ENCODE measurements at regions not wholly inside any gene's neighbourhood (a gene's known extent, or its start where the extent isn't known, plus 50 kb on each side); places are given as distances from the start of the nearest gene placed in this dataset.

DNA sequence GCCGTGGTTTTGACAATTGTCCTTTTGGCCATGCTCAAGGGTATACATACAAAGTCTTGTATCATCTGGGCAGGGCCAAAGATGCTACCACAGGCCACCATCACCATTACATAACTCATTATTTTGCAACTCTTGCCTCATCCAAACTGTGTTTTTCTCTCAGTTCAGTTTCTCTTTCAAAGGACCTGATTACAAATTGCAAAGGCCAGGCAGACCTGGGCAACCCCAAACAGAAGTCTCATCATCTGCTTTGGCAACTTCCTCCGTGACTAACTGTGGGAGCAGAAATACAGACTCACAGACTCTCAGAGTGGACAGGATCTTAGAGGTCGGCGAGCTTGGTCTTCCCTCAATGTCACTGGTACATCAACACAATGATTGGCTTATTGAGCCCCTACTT is 117.8 kb upstream of the NEDD9 start:
- DNase-seq: no peak

DNA sequence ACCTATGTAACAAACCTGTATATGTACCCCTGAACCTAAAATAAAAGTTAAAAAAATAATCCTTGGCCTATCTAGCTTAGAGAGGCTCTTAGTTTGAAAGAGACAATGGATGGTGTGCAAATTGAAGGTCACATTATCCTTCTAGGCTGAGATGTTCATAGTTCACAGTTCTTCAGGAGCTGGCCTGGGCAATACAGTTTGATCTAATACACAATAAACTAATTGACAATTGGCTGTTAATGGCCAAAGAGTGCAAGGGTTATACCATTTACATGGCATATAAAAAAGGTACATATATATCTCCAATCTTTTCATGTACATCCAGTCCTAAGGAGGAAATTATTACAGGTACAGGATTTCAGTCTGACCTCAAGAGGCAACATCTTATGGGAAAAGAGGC is 117.4 kb upstream of the NEDD9 start:
- DNase-seq: no peak

DNA sequence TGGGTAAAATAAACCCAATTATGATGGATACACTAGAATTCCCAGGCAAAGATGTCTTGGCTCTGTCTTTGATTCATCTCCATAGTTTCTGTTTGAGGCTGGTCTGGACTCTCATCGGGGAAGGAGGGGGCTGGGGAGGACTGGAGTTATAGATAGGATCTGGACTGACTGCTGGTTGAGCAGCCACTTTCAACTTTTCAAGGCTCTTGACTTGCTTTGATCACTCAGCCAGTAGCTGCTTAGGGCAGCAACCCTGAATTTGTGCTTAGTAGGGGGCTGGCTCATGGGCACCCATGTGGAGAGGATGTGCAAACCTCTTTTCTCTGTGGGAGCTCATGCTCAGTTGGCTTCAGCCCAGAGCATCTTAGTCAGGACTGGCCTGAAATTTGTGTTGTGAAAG is 114.0 kb upstream of the NEDD9 start:
- DNase-seq: no peak

DNA sequence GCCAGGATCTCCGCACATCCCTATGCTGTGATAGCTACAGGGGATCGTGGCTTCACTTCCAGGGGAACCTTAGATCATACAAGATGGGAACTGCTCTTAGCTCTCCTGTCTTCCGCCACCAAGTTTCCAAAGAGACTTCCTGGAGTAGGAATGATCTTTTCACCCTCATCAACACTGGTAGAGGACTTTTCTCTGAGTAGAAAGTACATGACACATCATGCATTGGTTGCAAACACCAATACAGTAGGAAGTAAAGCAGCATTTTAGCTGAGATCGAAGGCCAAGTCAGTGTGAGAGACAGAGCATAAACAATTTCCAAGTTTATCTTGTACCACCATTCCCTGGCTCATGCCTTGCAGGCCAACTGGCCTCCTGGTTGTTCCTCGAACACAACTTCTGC is 113.1 kb upstream of the NEDD9 start:
- DNase-seq: no peak

DNA sequence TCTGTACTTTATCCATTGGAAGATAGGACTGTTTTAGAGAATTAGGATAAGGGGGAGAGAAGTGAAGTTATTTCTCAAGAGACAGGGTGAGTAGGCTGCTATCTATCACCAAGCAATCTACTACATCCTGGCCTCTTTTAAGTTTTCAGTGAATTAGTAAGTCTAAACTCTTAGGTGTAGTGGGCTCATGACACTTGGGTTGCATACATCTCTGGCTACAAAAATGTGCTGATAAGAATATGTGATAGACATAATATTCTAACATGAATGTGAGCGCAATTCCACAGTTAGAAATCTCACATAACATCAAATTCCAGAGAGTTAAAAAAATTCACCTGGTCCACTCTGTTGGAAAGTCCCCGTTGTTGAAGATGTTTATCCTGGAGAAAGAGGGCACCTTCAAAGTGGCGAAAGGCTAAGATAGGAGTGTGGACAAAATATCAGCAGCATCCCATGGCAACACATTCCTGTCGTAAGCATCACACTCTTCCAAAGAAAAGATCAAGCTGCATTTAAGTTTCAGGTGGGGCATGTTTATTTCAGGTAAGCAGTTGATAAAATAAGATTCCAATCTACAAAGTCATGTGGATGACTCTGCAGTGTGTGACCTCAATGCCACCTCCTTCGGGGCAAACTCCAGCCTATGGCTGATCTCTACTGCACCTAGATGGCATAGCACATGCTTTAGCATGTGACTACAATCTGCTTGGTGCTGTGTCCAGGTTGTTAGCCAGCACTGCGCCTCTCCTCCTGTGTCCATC is 111.7 kb upstream of the NEDD9 start:
- DNase-seq: no peak

DNA sequence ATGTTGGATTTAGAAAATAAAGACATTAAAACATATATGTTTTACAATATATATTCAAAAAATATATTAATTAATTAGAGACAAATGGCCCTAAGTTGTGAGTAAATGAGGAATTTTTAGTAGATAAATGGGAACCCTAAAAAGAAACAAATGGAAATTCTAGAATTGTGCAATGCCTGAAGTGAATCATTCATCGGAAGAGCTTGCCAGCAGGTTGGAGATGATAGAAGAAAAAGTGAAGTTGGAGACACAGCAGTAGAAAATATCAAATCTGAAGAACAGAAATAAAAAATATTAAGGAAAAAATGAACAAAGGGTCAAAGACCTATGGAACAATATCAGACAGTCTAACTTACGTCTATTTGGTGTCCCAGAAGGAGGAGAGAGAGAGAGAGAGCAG is 109.4 kb upstream of the NEDD9 start:
- DNase-seq: no peak

DNA sequence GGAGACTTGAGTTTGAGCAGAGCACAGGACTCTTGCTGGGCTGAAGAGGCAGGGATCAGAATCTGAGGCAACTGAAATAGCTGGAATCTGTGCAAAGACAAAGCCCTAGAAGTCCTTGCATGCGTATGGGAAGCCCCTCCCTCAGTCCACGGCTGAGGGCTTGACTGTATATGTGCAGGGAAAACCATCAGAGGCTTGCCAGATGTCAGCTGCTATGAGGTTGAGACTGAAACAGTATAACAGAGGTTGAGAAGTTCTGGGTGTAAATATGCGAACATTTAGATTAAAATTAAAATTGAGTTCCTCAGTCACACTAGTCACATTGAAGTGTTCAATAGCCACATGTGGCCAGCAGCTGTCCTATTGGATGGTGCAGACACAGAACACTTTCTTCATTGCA is 108.8 kb upstream of the NEDD9 start:
- DNase-seq: no peak

DNA sequence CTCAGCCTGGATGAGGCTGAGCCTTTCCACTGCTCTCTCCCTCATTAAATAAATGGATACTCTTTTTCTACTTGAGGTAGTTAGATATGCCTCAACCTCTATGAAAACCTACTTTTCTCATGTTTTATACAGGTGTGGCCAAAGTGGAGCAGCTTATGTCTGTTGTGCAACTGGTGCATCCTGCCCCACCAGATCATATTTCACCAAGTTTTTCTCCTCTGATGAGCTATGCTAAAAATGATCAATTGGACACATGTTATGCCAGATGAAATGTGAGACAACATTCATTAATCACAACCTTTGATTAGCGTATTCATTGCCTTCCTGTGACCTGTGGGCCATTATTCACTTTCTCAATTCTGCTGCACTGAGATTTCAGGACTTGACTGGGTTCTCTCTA is 106.9 kb upstream of the NEDD9 start:
- DNase-seq: no peak

DNA sequence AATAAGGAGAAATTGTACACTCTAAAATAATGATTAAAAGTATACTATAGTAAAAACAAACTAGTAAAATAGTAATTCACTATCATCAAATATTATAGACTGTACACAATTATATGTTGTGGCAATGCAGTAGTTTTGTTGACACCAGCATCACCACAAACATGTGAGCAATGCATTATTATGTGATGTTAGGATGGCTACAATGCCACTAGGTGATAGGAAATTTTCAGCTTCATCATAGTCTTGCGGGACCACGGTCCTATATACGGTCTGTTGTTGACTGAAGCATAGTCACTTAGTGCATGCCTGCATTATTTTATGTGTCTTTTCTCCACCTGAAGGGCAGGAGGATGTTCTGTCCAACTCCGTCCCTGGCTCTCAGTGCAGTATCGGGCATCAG is 104.8 kb upstream of the NEDD9 start:
- no peak for DNase-seq

DNA sequence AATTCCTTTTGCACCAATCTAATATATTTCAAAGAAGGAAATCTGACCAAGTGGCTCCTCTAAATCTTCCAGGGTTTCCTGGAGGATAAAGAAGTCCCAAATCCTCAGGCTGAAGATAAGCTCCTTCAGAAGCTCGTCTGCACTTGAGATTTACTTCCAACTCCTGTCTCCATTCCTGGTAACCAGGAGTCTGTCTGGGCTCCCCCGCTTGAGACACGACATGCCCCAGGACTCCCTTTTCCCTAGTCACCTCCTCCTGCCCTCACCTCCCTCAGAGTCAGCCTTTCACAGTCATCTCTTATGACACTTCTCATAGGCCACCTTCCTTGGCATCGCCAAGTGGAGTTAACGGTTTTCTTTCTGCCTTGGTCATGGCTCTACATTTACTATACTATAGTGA is 103.4 kb upstream of the NEDD9 start:
- no peak for DNase-seq

DNA sequence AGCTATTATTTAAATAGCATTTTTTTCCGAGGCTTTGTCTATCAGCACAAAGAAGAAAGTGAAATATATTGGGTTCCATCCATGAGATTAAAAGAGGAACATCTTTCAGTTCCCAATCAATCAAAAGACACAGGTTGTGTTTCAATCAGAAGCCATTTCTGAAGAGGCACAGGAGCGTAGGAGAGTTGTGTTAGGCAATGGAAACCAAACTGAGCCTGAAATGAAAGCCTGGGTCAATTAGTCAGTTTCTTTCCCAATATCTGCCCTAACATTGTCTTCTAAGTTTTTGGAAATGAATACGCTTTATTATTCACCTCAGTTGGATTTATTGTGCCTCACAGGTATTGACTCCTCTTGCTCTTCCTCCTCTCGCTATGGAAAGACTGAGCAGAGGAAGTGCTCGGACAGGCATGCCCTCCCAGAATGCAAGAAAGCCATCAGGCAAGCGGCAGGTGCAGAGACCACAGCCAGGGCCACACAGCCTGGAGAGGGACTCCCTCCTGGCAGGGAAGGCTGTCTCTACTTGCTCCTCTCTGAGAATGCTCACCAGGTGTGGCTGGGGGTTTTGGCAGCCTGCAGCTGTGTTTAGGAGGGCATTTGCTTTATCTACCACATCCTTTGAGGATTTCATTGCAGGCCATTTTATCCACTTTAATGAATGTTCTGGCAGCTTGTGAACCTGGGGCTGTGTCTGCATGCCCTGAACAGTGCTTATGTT is 100.8 kb upstream of the NEDD9 start:
- DNase-seq: no peak

DNA sequence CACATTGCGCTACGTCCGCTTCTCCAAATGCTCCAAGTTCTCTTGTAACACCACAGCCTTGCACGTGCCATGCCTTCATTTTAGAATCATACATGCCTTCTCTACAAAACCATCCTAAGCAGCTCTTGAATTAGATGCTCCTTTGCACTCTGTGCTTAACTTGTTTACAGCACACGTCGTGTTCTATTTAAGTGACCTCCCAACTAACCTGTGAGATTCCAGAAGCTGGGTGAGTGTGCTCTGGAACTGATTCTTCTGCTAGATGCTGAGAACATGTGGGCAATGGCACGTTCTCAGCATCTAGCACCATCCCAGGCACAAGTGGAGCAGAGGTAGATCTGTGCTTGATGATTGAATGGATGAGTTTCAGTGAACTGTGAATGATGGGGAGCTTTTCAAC is 100.0 kb upstream of the NEDD9 start:
- DNase-seq: no peak

DNA sequence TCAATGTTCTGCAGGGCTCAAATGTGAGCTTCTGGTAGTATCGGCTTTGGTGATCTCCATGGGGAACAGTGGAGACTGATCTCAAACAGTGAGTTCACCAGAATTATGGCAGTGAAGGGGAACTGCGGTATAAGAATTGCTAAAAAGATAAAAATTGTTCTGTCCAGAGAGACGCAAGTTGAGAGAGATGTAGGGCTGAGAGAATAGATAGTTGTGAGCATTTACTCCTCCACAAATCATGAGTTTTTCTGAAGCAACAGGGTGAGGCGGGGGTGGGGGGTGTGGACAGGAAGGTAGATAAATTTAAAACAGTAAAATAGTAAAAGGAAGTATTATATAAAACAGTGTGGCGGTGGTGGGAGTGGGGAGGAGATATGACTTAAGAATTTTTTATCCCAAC is 98.6 kb upstream of the NEDD9 start:
- DNase-seq: no peak

DNA sequence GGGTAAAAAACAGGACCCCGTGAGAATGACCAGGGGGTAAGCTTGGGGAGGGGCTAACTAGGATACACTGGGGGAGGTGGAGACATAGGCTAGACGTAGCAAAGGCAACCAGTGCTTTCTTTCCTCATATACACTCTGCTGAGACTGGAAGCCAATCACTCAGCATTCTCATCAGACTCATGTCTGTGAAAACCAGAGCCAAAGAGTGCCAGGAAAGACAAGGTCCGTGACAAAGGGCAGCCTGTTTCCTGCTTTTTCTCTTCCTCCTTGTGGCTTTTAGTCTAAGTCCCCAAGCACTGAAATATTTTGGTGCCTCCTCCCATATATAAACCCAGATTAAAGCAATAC is 97.9 kb upstream of the NEDD9 start:
- no peak for DNase-seq

DNA sequence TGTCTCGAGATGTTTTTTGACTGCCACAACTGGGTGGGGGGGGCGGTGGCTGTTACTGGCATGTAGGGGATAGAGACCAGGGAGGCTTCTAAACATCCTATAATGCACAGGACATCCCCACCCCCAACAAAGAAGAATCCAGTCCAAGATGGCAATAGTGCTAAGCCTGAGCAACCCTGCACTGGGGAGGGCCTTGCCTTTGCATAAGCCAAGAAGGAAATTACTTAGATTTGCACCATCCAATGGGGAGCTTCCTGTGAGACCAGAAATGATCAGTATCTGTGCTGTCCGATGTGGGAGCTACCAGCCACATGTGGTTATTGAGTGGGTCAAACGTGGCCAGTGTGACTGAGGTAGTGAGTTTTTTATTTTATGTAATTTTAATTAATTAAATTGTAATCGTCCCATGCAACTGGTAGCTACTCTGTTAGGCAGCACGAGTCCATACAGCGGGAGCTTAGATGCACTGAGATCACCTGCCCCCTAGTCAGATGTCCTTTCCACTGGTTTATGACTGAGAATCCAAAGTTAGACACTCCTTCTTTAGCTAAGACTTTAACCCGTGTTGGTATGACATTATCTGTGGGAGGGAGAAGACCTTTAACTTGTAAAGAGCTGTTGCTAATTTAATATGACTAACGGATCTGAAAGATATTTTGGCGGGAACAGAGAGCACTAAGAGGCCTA is 97.4 kb upstream of the NEDD9 start:
- DNase-seq: no peak

DNA sequence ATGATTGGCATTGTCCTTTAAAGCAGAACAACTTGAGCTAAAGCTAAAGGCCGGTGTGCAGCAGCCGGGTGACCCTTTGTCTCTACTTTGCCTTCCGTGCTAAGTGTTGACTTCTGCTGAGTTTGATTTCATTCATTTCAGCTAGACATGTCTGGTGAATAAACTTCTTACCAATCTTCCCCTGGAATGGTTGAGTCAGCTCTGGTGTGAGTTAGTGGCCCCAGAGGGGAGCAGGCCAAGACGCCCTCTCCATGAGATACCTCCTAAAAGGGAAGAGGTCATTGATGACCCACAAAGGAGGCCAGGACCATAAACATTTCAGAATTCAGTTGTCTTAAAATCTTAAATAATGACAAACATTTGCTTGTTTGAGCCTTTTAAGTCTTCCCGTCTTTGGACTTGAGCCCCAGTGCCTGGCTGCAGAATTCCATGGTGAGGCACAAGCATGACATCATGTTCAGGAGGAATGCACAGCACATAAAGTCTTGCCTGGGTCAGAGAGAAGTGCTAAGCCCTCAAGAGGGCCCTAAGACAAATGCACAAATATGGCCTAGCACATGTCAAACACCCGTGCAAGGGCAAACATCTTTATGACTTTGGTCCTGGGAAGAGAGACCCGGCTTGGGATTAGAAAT is 96.3 kb upstream of the NEDD9 start:
- DNase-seq: no peak

DNA sequence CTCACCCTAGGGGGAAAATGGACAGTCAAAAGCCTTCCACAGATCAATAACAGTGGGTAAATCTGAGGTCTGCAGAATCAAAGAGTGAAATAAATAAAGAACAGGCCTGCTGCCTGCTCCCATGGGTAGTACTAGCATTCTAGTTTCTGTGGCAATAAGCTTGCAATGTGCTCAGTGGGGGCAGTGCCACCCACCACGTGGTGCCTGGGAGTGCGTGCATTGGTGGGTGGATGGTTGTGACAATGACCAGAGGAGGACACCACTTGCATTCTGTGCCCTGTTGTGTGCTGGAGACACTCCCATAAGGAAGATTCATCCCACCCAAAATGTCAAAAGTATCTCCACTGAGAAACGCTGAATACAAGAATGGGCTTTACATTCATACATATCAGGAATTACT is 95.5 kb upstream of the NEDD9 start:
- no peak for DNase-seq

DNA sequence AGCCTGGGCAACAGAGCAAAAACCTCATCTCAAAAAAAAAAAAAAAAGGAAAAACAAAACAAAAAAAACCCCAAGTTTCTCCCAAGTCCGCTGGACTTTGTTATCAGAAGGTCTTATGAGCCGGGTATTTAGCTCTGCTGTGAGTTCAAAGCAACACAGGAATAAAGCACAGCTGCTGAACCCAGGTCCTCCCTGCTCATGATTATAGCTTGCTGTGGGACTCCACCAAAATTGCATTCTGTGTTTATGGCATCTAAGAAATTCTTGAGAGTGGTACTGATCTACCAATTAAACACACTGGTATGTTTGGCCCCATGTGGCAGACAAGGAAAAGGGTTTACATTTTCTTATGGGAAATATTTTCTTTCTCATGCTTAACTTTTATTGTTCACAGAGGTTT is 93.6 kb upstream of the NEDD9 start:
- no peak for DNase-seq

DNA sequence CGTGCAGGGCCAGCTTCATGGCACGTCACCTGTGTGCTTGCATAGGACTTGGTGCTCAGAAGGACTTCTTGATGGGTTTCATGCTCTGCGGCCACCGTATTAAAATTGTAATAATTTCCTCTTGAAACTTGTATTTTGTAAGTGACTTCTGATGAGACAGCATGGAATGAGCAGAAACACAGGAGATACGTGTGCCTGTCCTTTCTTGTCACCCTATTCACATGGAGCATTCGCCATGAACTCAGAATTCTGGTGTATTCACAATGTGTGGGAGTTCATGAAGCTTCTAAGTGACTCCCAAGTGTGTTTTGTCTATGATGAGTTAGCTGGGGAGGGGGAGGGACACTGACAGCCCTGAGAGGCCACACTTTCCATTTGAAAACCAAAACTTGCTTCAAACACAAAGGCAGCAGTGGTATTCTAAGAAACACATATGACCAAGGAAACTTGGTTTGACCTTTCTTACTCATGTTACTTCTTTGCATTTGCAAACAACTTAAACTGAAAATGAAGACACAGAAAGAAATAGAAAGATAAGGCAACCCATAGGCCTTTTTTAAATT is 92.1 kb upstream of the NEDD9 start:
- no peak for DNase-seq

DNA sequence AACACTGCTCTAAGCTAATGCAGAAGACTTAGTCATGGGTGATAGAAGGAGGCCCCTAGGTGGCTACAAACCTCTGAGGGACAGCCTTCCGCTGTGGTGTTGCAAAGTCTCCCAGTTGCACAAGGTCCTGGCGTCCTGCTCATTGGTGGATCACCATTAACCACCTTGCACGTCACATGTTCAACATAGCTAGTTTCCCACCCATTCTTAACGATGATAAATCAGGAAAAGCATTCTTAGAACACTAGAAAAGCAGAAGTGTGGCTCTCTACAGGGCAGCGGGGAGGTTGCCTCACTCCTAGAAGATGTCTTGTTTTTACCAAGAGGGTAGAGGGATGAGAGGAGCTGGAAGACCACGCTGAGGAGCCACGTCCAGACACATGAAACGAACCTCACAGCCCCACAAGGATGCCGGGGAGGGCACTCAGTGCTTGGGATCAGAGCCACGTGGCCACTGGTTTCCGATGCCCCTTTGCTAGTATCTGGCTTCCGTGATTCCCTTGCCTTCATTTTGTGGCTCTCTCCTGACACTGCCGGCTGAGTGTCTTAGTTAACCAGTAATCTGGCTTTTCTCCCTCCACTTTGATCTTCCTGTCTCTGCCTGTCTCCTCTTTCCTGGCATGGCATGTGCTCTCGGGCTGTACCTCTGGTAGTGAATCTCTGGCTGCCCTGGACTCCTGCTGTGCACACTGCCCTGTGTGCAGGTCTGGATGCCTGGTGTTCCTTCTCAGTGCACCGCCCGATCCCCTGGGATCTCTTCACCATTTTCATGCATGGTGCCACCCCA is 91.4 kb upstream of the NEDD9 start:
- no peak for DNase-seq

DNA sequence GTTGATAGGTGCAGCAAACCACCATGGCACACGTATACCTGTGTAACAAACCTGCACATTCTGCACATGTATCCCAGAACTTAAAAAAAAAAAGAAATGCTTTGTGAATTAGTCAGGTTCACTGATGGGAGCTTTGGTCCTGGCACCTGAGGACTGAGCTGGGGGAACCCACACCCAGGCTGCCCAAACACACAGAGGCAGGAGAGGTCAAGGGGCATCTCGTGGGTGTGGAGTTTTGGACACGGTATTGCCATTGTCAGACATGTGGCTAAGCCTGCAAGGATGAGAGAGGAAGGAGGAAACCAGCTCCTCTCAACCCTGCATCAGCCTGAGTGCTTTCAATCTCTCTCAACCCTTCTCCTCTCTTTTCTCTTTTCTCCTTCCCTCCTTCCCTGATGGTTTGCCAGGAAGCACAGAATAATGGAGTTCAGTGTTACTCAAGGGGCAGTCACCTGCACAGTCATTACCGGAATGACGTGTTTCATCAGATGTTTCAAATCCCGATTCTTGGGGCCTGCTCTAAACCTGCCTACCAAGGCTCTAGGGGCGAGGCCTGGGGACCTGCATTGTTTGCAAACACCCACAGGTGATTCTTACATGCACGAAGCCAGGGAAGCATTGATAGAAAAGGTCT is 89.9 kb upstream of the NEDD9 start:
- DNase-seq: no peak

DNA sequence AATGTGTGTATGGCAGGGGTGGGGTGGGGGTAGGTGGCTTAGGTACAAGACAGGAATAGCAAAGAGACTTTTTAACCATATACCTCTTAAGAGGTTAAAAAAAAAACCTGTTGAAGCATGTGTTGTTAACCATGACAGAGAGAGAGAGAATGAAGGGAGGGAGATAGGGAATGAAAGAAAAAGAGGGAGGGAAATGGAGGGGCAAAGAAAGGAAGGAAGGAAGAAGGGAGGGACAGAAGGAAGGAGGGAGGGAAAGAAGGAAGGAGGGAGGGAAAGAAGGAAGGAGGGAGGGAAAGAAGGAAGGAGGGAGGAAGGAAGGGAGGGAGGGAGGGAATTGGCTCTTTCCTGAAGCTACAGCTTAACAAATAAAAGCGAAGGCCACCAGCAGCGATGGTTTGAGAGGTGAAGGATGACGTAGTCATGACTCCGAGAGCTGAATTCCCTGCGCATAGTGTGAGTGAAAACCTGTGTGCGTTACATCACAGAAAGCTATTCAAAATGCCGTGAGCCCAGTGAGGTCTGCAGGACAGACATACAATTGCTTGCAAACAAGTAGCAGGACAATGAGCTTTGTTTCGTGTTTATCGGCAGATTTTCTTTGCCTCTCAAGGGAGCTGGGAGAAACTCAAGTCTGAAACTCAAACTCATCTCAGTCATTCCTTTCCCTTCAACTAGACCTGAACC is 88.6 kb upstream of the NEDD9 start:
- no peak for DNase-seq

Measured in activated CD4-positive, CD25-positive, alpha-beta regulatory T cell treated with anti-CD3 and anti-CD28 coated beads, Interleukin-2, amount 50 U/mL, for 72 hours (primary cell).